ENCODE measurements at regions not wholly inside any gene's neighbourhood (a gene's known extent, or its start where the extent isn't known, plus 50 kb on each side); places are given as distances from the start of the nearest gene placed in this dataset.

DNA sequence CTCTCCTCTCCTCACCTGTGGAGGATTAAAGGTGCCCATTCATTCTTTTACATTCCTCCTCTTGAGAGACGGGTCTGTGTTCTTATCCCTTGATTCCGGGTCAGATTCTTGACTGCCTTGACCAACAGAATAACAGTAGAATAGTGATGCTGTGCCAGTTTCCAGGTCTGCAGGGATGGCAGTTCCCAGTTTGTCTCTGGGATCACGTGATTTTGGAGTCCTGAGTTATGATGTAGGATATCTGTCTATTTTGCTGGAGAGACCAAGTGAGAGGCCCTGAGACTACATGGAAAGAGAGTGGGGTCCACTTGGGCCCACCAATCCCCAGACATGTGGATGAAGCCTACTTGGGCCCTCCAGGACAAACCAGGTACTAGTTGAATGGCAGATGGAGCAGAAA, 142.8 kb downstream of the TTC8 start:
- Histone ChIP-seq H3K4me1 (ENCODE audit: control insufficient read depth, extremely low read depth, insufficient read depth, low read length) (no peaks in the 10 kb centered on the region), H2AFZ (ENCODE audit: low read depth, low read length) (no peak overlapping the region), H3K9ac (replicated peaks; ENCODE audit: extremely low read depth, insufficient read depth, low read length) (no peak overlapping the region), H4K20me1 (replicated peaks; ENCODE audit: control insufficient read depth, extremely low read depth, insufficient read depth, low read length) (no peaks in the 10 kb centered on the region), H3K9me1 (replicated peaks; ENCODE audit: control insufficient read depth, extremely low read depth, insufficient read depth, low read length) (no peaks in the 10 kb centered on the region), H3K4me2 (ENCODE audit: insufficient read depth, low read length) (no peak overlapping the region), H3K27ac (ENCODE audit: insufficient read depth, low read depth, low read length) (no peak overlapping the region), H3K27me3 (ENCODE audit: control insufficient read depth in 2 of 2, insufficient read depth in 2 of 2, low read length in 2 of 2) (no peaks in the 10 kb centered on the region), H3K79me2 (ENCODE audit: control insufficient read depth, insufficient read depth, low read length) (no peaks in the 10 kb centered on the region), H3K36me3 (ENCODE audit: control insufficient read depth in 2 of 2, extremely low read depth in 1 of 2, insufficient read depth in 2 of 2, low read length in 2 of 2) (no peaks in the 10 kb centered on the region), H3K9me3 (replicated peaks; ENCODE audit: control insufficient read depth, insufficient read depth, low read length) (no peaks in the 10 kb centered on the region), H3K4me3 (replicated peaks in 1 of 3; ENCODE audit: insufficient read depth in 1 of 3, low read depth in 1 of 3, low read length in 3 of 3) (no peak overlapping the region)
- CTCF ChIA-PET = no interaction called here
- dilution Hi-C loops (cut with MboI; ENCODE audit: extremely low pct_ligation_motif_present, low sequenced_read_pairs) (no loop called here), intact Hi-C loops (cut with micrococcal nuclease) (no loop called here)
- FAIRE-seq (no peak), DNase-seq (ENCODE audit: low read depth, low spot score) (no peak)
- no peak for TF ChIP-seq CTCF (IDR thresholded peaks at IDR 0.05; ENCODE audit: extremely low read depth in 1 of 2, insufficient read depth in 1 of 2, low read depth in 1 of 2, low read length in 2 of 2)
- TF ChIP-seq POLR2A (IDR thresholded peaks at IDR 0.05; ENCODE audit: low read depth, low read length) = no peak
- no peak for TF ChIP-seq EZH2 (IDR thresholded peaks at IDR 0.05; ENCODE audit: borderline replicate concordance, low read depth, low read length, severe bottlenecking)
- TF ChIP-seq POLR2AphosphoS5 (IDR thresholded peaks at IDR 0.05; ENCODE audit: insufficient read depth, low read depth, low read length) = no peak
- TF ChIP-seq MAX (IDR thresholded peaks at IDR 0.05; ENCODE audit: insufficient read depth, insufficient read length) = no peak
- no peak for TF ChIP-seq JUN (IDR thresholded peaks at IDR 0.05; ENCODE audit: borderline replicate concordance, insufficient read depth, insufficient read length, low read depth)
- no peak for TF ChIP-seq MYC (IDR thresholded peaks at IDR 0.05; ENCODE audit: low read depth, low read length)
- no peak for TF ChIP-seq FOS (IDR thresholded peaks at IDR 0.05; ENCODE audit: borderline replicate concordance, insufficient read depth, low read length)
- TF ChIP-seq GATA2 (IDR thresholded peaks at IDR 0.05; ENCODE audit: insufficient read depth, insufficient read length, low read depth, low read length) = no peak
- POLR2A ChIA-PET = no interaction called here
- no TSS peak for BruUV-seq (replicated peaks)

Data from endothelial cell of umbilical vein (primary cell).